HFFc6 (cell line): ENCODE measurements at regions not wholly inside any gene's neighbourhood (a gene's known extent, or its start where the extent isn't known, plus 50 kb on each side); places are given as distances from the start of the nearest gene placed in this dataset.

ENCODE experiments used
- DNase-seq: peaks from one replicate; pipeline ENCODE4 v3.0.0-alpha.2; 2018
- H3K27ac Mint-ChIP-seq: 2 replicates; pipeline ENCODE4 v1.8.0; 2020; ENCODE audit warnings: mild to moderate bottlenecking, mixed read lengths
- H3K27me3 Mint-ChIP-seq: 2 replicates; pipeline ENCODE4 v1.8.0; 2021; ENCODE audit warnings: mild to moderate bottlenecking, moderate library complexity, mixed read lengths; ENCODE audit not compliant: insufficient read depth
- H3K36me3 Mint-ChIP-seq: 2 replicates; pipeline ENCODE4 v1.8.0; 2021; ENCODE audit warnings: low read depth, mixed read lengths
- H3K4me1 Mint-ChIP-seq: 2 replicates; pipeline ENCODE4 v1.8.0; 2020; ENCODE audit warnings: low read depth, mixed read lengths
- H3K4me3 Mint-ChIP-seq: 2 replicates; pipeline ENCODE4 v1.8.0; 2020; ENCODE audit warnings: mild to moderate bottlenecking, moderate library complexity, mixed read lengths
- H3K9me3 Mint-ChIP-seq: 2 replicates; pipeline ENCODE4 v1.8.0; 2020; ENCODE audit warnings: mild to moderate bottlenecking, mixed read lengths
- CTCF ChIP-seq: fragments of 200-600 bp; sonication (generic); IDR thresholded peaks from 2 replicates; pipeline ENCODE4 v1.5.0; 2021; ENCODE audit warnings: antibody characterized with exemption, mild to moderate bottlenecking

GRCh38 chr12:103207936-103208335 lies 250.5 kb downstream of the ASCL1 start:
- no peak overlapping the region for H3K27ac Mint-ChIP-seq
- no peak overlapping the region for H3K4me3 Mint-ChIP-seq
- TF ChIP-seq CTCF, result no peak
- H3K27me3 Mint-ChIP-seq, result no peaks in the 10 kb centered on the region
- DNase-seq, result no peak
- H3K36me3 Mint-ChIP-seq, result no peaks in the 10 kb centered on the region; the same call in 1 of the 2 replicates
- H3K9me3 Mint-ChIP-seq, result peaks cover 61% of the 10 kb centered on the region
- no peaks in the 10 kb centered on the region for H3K4me1 Mint-ChIP-seq

GRCh38 chr12:103241184-103241583 lies 254.6 kb downstream of the C12orf42 start:
- H3K36me3 Mint-ChIP-seq, result no peaks in the 10 kb centered on the region
- no peak overlapping the region for H3K4me3 Mint-ChIP-seq
- no peaks in the 10 kb centered on the region for H3K27me3 Mint-ChIP-seq
- TF ChIP-seq CTCF, result no peak
- no peaks in the 10 kb centered on the region for H3K4me1 Mint-ChIP-seq
- no peak overlapping the region for H3K27ac Mint-ChIP-seq
- DNase-seq, result no peak
- peaks cover 46% of the 10 kb centered on the region for H3K9me3 Mint-ChIP-seq

- TF ChIP-seq CTCF, result no peak
- H3K4me3 Mint-ChIP-seq, result no peak overlapping the region
- no peaks in the 10 kb centered on the region for H3K36me3 Mint-ChIP-seq
- H3K4me1 Mint-ChIP-seq, result no peaks in the 10 kb centered on the region
- peaks cover 28% of the 10 kb centered on the region for H3K9me3 Mint-ChIP-seq
- H3K27me3 Mint-ChIP-seq, result no peaks in the 10 kb centered on the region
- no peak overlapping the region for H3K27ac Mint-ChIP-seq
- no peak for DNase-seq
These were observed 251.2 kb downstream of the C12orf42 start for GRCh38 chr12:103244596-103244995.

- Mint-ChIP-seq H3K4me3 (no peak overlapping the region), H3K9me3 (peaks cover 27% of the 10 kb centered on the region), H3K27ac (no peak overlapping the region), H3K27me3 (no peaks in the 10 kb centered on the region), H3K36me3 (no peaks in the 10 kb centered on the region), H3K4me1 (no peaks in the 10 kb centered on the region)
- no peak for TF ChIP-seq CTCF
- DNase-seq, result no peak
These were observed 248.2 kb downstream of the C12orf42 start for GRCh38 chr12:103247531-103247930.

- Mint-ChIP-seq H3K27ac (no peak overlapping the region), H3K27me3 (no peaks in the 10 kb centered on the region), H3K4me3 (no peak overlapping the region), H3K9me3 (peaks cover 33% of the 10 kb centered on the region), H3K4me1 (no peaks in the 10 kb centered on the region), H3K36me3 (no peaks in the 10 kb centered on the region)
- no peak for DNase-seq
- no peak for TF ChIP-seq CTCF
These were observed 246.2 kb downstream of the C12orf42 start for GRCh38 chr12:103249607-103250006.

GRCh38 chr12:103250487-103250886 lies 245.3 kb downstream of the C12orf42 start:
- no peaks in the 10 kb centered on the region for H3K36me3 Mint-ChIP-seq
- no peaks in the 10 kb centered on the region for H3K27me3 Mint-ChIP-seq
- no peak overlapping the region for H3K27ac Mint-ChIP-seq
- TF ChIP-seq CTCF, result no peak
- peaks cover 27% of the 10 kb centered on the region for H3K9me3 Mint-ChIP-seq
- H3K4me1 Mint-ChIP-seq, result no peaks in the 10 kb centered on the region
- no peak for DNase-seq
- no peak overlapping the region for H3K4me3 Mint-ChIP-seq
